ENCODE measurements at regions not wholly inside any gene's neighbourhood (a gene's known extent, or its start where the extent isn't known, plus 50 kb on each side); places are given as distances from the start of the nearest gene placed in this dataset.

GRCh38 chr1:55717111-55717510 is 501.9 kb upstream of the USP24 start:
- 93 to 100% methylated on average over 1 to 3 of the region's 3 CpGs for WGBS, 2 experiments (ENCODE audit: insufficient coverage in 1 of 2, insufficient read length in 1 of 2)
- no peak overlapping the region for H3K27ac ChIP-seq (ENCODE audit: low read depth, low read length)
- H3K4me3 Mint-ChIP-seq: no peak overlapping the region
- DNase-seq: no peak
- H3K27me3 Mint-ChIP-seq (ENCODE audit: insufficient read depth): peaks cover 23% of the 10 kb centered on the region
- TF ChIP-seq CTCF (conservative IDR thresholded peaks at IDR 0.05): no peak
- H3K9me3 ChIP-seq (ENCODE audit: control insufficient read depth, low read length): no peaks in the 10 kb centered on the region
- H3K27me3 ChIP-seq (ENCODE audit: control insufficient read depth, insufficient read depth, low read length, poor library complexity, severe bottlenecking): peaks cover 12% of the 10 kb centered on the region
- H3K4me3 ChIP-seq (ENCODE audit: low read length): no peak overlapping the region
- peaks cover 24% of the 10 kb centered on the region for H3K4me1 Mint-ChIP-seq
- H3K4me1 ChIP-seq (ENCODE audit: control insufficient read depth, insufficient read depth, low read length): no peaks in the 10 kb centered on the region
- no peaks in the 10 kb centered on the region for H3K9me3 Mint-ChIP-seq
- H3K9ac ChIP-seq (ENCODE audit: extremely low read depth, low read length, poor library complexity, severe bottlenecking): no peak overlapping the region
- no peak overlapping the region for H3K27ac Mint-ChIP-seq
- no peaks in the 10 kb centered on the region for H3K36me3 ChIP-seq (ENCODE audit: control insufficient read depth, insufficient read depth, low read length)
- H3K36me3 Mint-ChIP-seq (ENCODE audit: low read depth): no peaks in the 10 kb centered on the region

- Histone ChIP-seq H3K27ac (ENCODE audit: low read depth, low read length) (no peak overlapping the region), H3K4me3 (ENCODE audit: low read length) (no peak overlapping the region), H3K9ac (ENCODE audit: extremely low read depth, low read length, poor library complexity, severe bottlenecking) (no peak overlapping the region), H3K27me3 (ENCODE audit: control insufficient read depth, insufficient read depth, low read length, poor library complexity, severe bottlenecking) (peaks cover 12% of the 10 kb centered on the region), H3K9me3 (ENCODE audit: control insufficient read depth, low read length) (no peaks in the 10 kb centered on the region), H3K4me1 (ENCODE audit: control insufficient read depth, insufficient read depth, low read length) (no peaks in the 10 kb centered on the region), H3K36me3 (ENCODE audit: control insufficient read depth, insufficient read depth, low read length) (no peaks in the 10 kb centered on the region)
- no peak for DNase-seq
- 97% methylated on average over 1 of the region's 1 CpG; no CpG with 5 or more reads in 1 of the 2 experiments for WGBS, 2 experiments (ENCODE audit: insufficient coverage in 1 of 2, insufficient read length in 1 of 2)
- no peak for TF ChIP-seq CTCF (conservative IDR thresholded peaks at IDR 0.05)
- Mint-ChIP-seq H3K36me3 (ENCODE audit: low read depth) (no peaks in the 10 kb centered on the region), H3K27me3 (ENCODE audit: insufficient read depth) (peaks cover 23% of the 10 kb centered on the region), H3K4me1 (peaks cover 24% of the 10 kb centered on the region), H3K4me3 (no peak overlapping the region), H3K27ac (no peak overlapping the region), H3K9me3 (no peaks in the 10 kb centered on the region)
These were observed 501.4 kb upstream of the USP24 start for GRCh38 chr1:55716610-55717009.

- Mint-ChIP-seq H3K4me3 (no peak overlapping the region), H3K9me3 (no peaks in the 10 kb centered on the region), H3K36me3 (ENCODE audit: low read depth) (no peaks in the 10 kb centered on the region), H3K27me3 (ENCODE audit: insufficient read depth) (peaks cover 23% of the 10 kb centered on the region), H3K27ac (no peak overlapping the region), H3K4me1 (peaks cover 24% of the 10 kb centered on the region)
- no peak for TF ChIP-seq CTCF (conservative IDR thresholded peaks at IDR 0.05)
- Histone ChIP-seq H3K9me3 (ENCODE audit: control insufficient read depth, low read length) (peaks cover 3% of the 10 kb centered on the region), H3K36me3 (ENCODE audit: control insufficient read depth, insufficient read depth, low read length) (no peaks in the 10 kb centered on the region), H3K27me3 (ENCODE audit: control insufficient read depth, insufficient read depth, low read length, poor library complexity, severe bottlenecking) (peaks cover 12% of the 10 kb centered on the region), H3K4me3 (ENCODE audit: low read length) (no peak overlapping the region), H3K27ac (ENCODE audit: low read depth, low read length) (no peak overlapping the region), H3K4me1 (ENCODE audit: control insufficient read depth, insufficient read depth, low read length) (no peaks in the 10 kb centered on the region), H3K9ac (ENCODE audit: extremely low read depth, low read length, poor library complexity, severe bottlenecking) (no peak overlapping the region)
- WGBS, 2 experiments (ENCODE audit: insufficient coverage in 1 of 2, insufficient read length in 1 of 2): 96% methylated on average over 2 of the region's 2 CpGs; no CpG with 5 or more reads in 1 of the 2 experiments
- no peak for DNase-seq
These were observed 501.0 kb upstream of the USP24 start for GRCh38 chr1:55716151-55716550.

All from endodermal cell (in vitro differentiated cells).